SK-N-SH (cell line): ENCODE measurements at regions not wholly inside any gene's neighbourhood (a gene's known extent, or its start where the extent isn't known, plus 50 kb on each side); places are given as distances from the start of the nearest gene placed in this dataset.
"Not testable (repeated sequence)": the region's sequence is repeated elsewhere in the genome, so short reads cannot be mapped to it uniquely, and the experiment has no call there.

Experiments
- CTCF ChIA-PET: fragments of 300-600, 350-600 bp; formaldehyde crosslinking; extraction: SDS; loops from one replicate; lab custom pipeline; 2021; lab: Yijun Ruan, JAX
- POLR2A ChIA-PET: fragments of 350-600 bp; sonication (Branson Sonifier 250); formaldehyde crosslinking; extraction: SDS; loops from one replicate; lab custom pipeline; 2020; ENCODE audit warnings: antibody characterized with exemption, inconsistent platforms; lab: Yijun Ruan, JAX
- DNase-seq: peaks from one replicate; pipeline ENCODE4 v3.0.0; 2012
- H2AFZ ChIP-seq: fragments of 200-600 bp; sonication (generic); 2 replicates; pipeline ENCODE4 v1.8.1; 2016; ENCODE audit warnings: antibody characterized with exemption, mild to moderate bottlenecking, low read depth
- H3F3A ChIP-seq: fragments of 200-600 bp; sonication (generic); replicated peaks from 2 replicates; pipeline ENCODE3; 2016; ENCODE audit warnings: antibody characterized with exemption, mild to moderate bottlenecking; ENCODE audit not compliant: insufficient read depth
- H3K27ac ChIP-seq, 2 experiments: fragments of 200-500 bp in 1 of 2; fragments of 200-600 bp in 1 of 2; sonication (Bioruptor generic) in 1 of 2; sonication (generic), shearing (Covaris generic) in 1 of 2; 2 replicates each; pipeline versions ENCODE4 v1.5.1 to v1.6.1; 2014 to 2016; ENCODE audit warnings: low read depth in 2 of 2, inconsistent platforms in 1 of 2, low read length in 1 of 2, mild to moderate bottlenecking in 1 of 2, mixed read lengths in 1 of 2
- H3K27me3 ChIP-seq: fragments of 200-600 bp; sonication (generic), shearing (Covaris generic); 2 replicates; pipeline ENCODE4 v1.6.1; 2016; ENCODE audit warnings: mixed run types; ENCODE audit not compliant: insufficient read depth
- H3K36me3 ChIP-seq, 2 experiments: fragments of 200-500 bp in 1 of 2; fragments of 200-600 bp in 1 of 2; sonication (Bioruptor generic) in 1 of 2; sonication (generic) in 1 of 2; replicated peaks in 1 of 2; 2 replicates each; pipeline versions ENCODE3 to v1.5.1; 2014 to 2016; ENCODE audit warnings: low read length in 1 of 2, mild to moderate bottlenecking in 1 of 2; ENCODE audit not compliant: insufficient read depth in 2 of 2, control insufficient read depth in 1 of 2
- H3K4me1 ChIP-seq, 2 experiments: fragments of 200-500 bp in 1 of 2; fragments of 200-600 bp in 1 of 2; sonication (Bioruptor generic) in 1 of 2; sonication (generic), shearing (Covaris generic) in 1 of 2; 2 replicates each; pipeline versions ENCODE4 v1.5.1 to v1.6.1; 2014 to 2016; ENCODE audit warnings: low read depth in 1 of 2, low read length in 1 of 2, mixed run types in 1 of 2; ENCODE audit not compliant: insufficient read depth in 2 of 2, control insufficient read depth in 1 of 2
- H3K4me2 ChIP-seq: fragments of 200-600 bp; sonication (generic), shearing (Covaris generic); 2 replicates; pipeline ENCODE4 v1.6.1; 2017; ENCODE audit warnings: mixed run types
- H3K4me3 ChIP-seq, 2 experiments: fragments of 200-500 bp in 1 of 2; fragments of 200-600 bp in 1 of 2; sonication (Bioruptor generic) in 1 of 2; sonication (generic), shearing (Covaris generic) in 1 of 2; 2 replicates each; pipeline versions ENCODE4 v1.5.1 to v1.8.1; 2014 to 2016; ENCODE audit warnings: low read depth in 2 of 2, inconsistent platforms in 1 of 2, low read length in 1 of 2, mild to moderate bottlenecking in 1 of 2, mixed read lengths in 1 of 2, moderate library complexity in 1 of 2
- H3K79me2 ChIP-seq: fragments of 200-600 bp; sonication (generic); 2 replicates; pipeline ENCODE4 v1.8.1; 2017; ENCODE audit warnings: mild to moderate bottlenecking; ENCODE audit not compliant: insufficient read depth
- H3K9ac ChIP-seq: fragments of 200-600 bp; sonication (generic); 2 replicates; pipeline ENCODE4 v1.6.1; 2017; ENCODE audit warnings: mixed run types
- H3K9me2 ChIP-seq: fragments of 200-600 bp; sonication (generic); 2 replicates; pipeline ENCODE4 v1.6.1; 2017; ENCODE audit warnings: mixed run types
- H3K9me3 ChIP-seq: fragments of 200-600 bp; sonication (generic); 2 replicates; pipeline ENCODE4 v1.6.1; 2017; ENCODE audit warnings: mixed run types, mild to moderate bottlenecking, moderate library complexity
- H4K20me1 ChIP-seq: fragments of 200-600 bp; sonication (generic); 2 replicates; pipeline ENCODE4 v1.6.1; 2017; ENCODE audit warnings: mild to moderate bottlenecking, mixed run types; ENCODE audit not compliant: insufficient read depth
- CHD2 ChIP-seq: fragments of 150-350 bp; IDR thresholded peaks from 2 replicates; pipeline ENCODE4 v1.6.1; 2018; ENCODE audit warnings: low read length; ENCODE audit not compliant: partially characterized antibody
- CTCF ChIP-seq: fragments of 200-600 bp; sonication (generic); IDR thresholded peaks from 2 replicates; pipeline ENCODE4 v1.6.1; 2017; ENCODE audit warnings: antibody characterized with exemption, mild to moderate bottlenecking, moderate library complexity
- EP300 ChIP-seq, 2 experiments: IDR thresholded peaks; 2 replicates each; pipeline versions ENCODE4 v1.4.0 to v1.6.1; 2012; ENCODE audit warnings: borderline replicate concordance in 1 of 2, low read depth in 1 of 2, low read length in 1 of 2
- FOSL2 ChIP-seq: IDR thresholded peaks from 2 replicates; pipeline ENCODE4 v1.4.0; 2012; ENCODE audit warnings: low read depth, mild to moderate bottlenecking, moderate library complexity, borderline replicate concordance
- FOXJ3 ChIP-seq: sonication (generic); formaldehyde crosslinking; IDR thresholded peaks from 2 replicates; pipeline ENCODE4 v1.5.1; 2020; ENCODE audit warnings: mild to moderate bottlenecking, missing genetic modification reagents
- FOXM1 ChIP-seq: IDR thresholded peaks from 2 replicates; pipeline ENCODE4 v1.4.0; 2012; ENCODE audit warnings: low read depth, mild to moderate bottlenecking
- MEF2A ChIP-seq: IDR thresholded peaks from 2 replicates; pipeline ENCODE4 v1.4.0; 2012; ENCODE audit warnings: low read depth, borderline replicate concordance
- NRF1 ChIP-seq: IDR thresholded peaks from 2 replicates; pipeline ENCODE4 v1.6.1; 2012; ENCODE audit warnings: low read depth, mild to moderate bottlenecking, low read length
- PBX3 ChIP-seq: IDR thresholded peaks from 2 replicates; pipeline ENCODE4; 2012
- POLR2AphosphoS5 ChIP-seq: IDR thresholded peaks from 2 replicates; pipeline ENCODE4 v1.6.1; 2012; ENCODE audit warnings: low read depth, low read length
- RCOR1 ChIP-seq: fragments of 150-350 bp; IDR thresholded peaks from 2 replicates; pipeline ENCODE4 v1.6.1; 2017; ENCODE audit warnings: antibody characterized with exemption, low read length
- SIN3A ChIP-seq: IDR thresholded peaks from 2 replicates; pipeline ENCODE4 v1.6.1; 2012; ENCODE audit warnings: low read depth, mild to moderate bottlenecking, low read length, moderate library complexity, borderline replicate concordance
- USF2 ChIP-seq: fragments of 150-350 bp; IDR thresholded peaks from 2 replicates; pipeline ENCODE4 v1.6.1; 2017; ENCODE audit warnings: antibody characterized with exemption, low read length, low read depth, borderline replicate concordance
- YY1 ChIP-seq: IDR thresholded peaks from 2 replicates; pipeline ENCODE4 v1.4.0; 2012; ENCODE audit warnings: low read depth, mild to moderate bottlenecking
- WGBS: methylation state at CpG from one replicate; pipeline ENCODE4 v1.1.6; 2017; ENCODE audit warnings: low lambda C conversion rate; 5-methylcytosine and 5-hydroxymethylcytosine counted together

- Histone ChIP-seq H3K9me2 (no peaks in the 10 kb centered on the region), H2AFZ (no peak overlapping the region), H3K27ac (no peak overlapping the region), H3K4me2 (no peak overlapping the region), H3K36me3 (no peaks in the 10 kb centered on the region), H3K79me2 (no peaks in the 10 kb centered on the region), H3K27me3 (no peaks in the 10 kb centered on the region), H3F3A (no peaks in the 10 kb centered on the region), H3K9ac (no peak overlapping the region), H3K4me3 (no peak overlapping the region), H4K20me1 (no peaks in the 10 kb centered on the region), H3K9me3 (no peaks in the 10 kb centered on the region), H3K4me1 (no peaks in the 10 kb centered on the region)
- no peak for DNase-seq
- TF ChIP-seq USF2 = no peak
- TF ChIP-seq YY1 = no peak
- TF ChIP-seq CHD2 = no peak
- POLR2A ChIA-PET = no interaction called here
- WGBS = 22% methylated on average over 1 of the region's 1 CpG
- CTCF ChIA-PET = interaction anchor here (1.0 kb wide), 1 partner anchor 19 kb away, joined by 3 read pairs; no protein-coding TSS in a partner anchor
Measured at GRCh38 chr6:51479296-51479695, 608.1 kb downstream of the PKHD1 start.

- H3K36me3 ChIP-seq = no peaks in the 10 kb centered on the region
- H3K4me1 ChIP-seq = no peaks in the 10 kb centered on the region
- no peaks in the 10 kb centered on the region for H3K27me3 ChIP-seq
- WGBS = 67% methylated on average over 1 of the region's 1 CpG
- CTCF ChIA-PET = interaction anchor here (1.0 kb wide), 1 partner anchor 18 kb away, joined by 3 read pairs; no protein-coding TSS in a partner anchor
- H3K79me2 ChIP-seq = no peaks in the 10 kb centered on the region
- H3K9me2 ChIP-seq = no peaks in the 10 kb centered on the region
- H3K27ac ChIP-seq = no peak overlapping the region
- H3K4me2 ChIP-seq = no peak overlapping the region
- H3F3A ChIP-seq = no peaks in the 10 kb centered on the region
- H4K20me1 ChIP-seq = no peaks in the 10 kb centered on the region
- H3K4me3 ChIP-seq = no peak overlapping the region
- H2AFZ ChIP-seq = no peak overlapping the region
- no peaks in the 10 kb centered on the region for H3K9me3 ChIP-seq
- no peak for DNase-seq
- no peak for TF ChIP-seq SIN3A
- TF ChIP-seq FOXJ3 (CRISPR knock-in tag) = no peak
- no peak for TF ChIP-seq EP300 (IDR thresholded peaks at IDR 0.05; ENCODE audit: borderline replicate concordance in 1 of 2, low read depth in 1 of 2, low read length in 1 of 2)
- no peak for TF ChIP-seq PBX3
- TF ChIP-seq CHD2 = no peak
- TF ChIP-seq POLR2AphosphoS5 = no peak
- no peak for TF ChIP-seq USF2
- no peak for TF ChIP-seq CTCF
- TF ChIP-seq YY1 = no peak
- no peak for TF ChIP-seq RCOR1
- no peak for TF ChIP-seq FOSL2
- no peak for TF ChIP-seq FOXM1
- TF ChIP-seq MEF2A = no peak
- no peak for TF ChIP-seq NRF1
- TF ChIP-seq, all 33 proteins: peak for 0
- POLR2A ChIA-PET = no interaction called here
- H3K9ac ChIP-seq = no peak overlapping the region
Measured at GRCh38 chr6:51480040-51480439, 607.4 kb downstream of the PKHD1 start.

GRCh38 chr6:51485869-51486268 lies 601.5 kb downstream of the PKHD1 start:
- H2AFZ ChIP-seq, H3K4me1 ChIP-seq, H3K9me3 ChIP-seq, POLR2A ChIA-PET, DNase-seq, H3K27ac ChIP-seq, H3K79me2 ChIP-seq, H3F3A ChIP-seq, H3K9me2 ChIP-seq, H3K36me3 ChIP-seq, H4K20me1 ChIP-seq, H3K4me2 ChIP-seq, H3K27me3 ChIP-seq, H3K9ac ChIP-seq, H3K4me3 ChIP-seq: not testable (repeated sequence)
- CTCF ChIA-PET = interaction anchor here (1.2 kb wide), 1 partner anchor 12 kb away, joined by 4 read pairs; no protein-coding TSS in a partner anchor
- WGBS = 41% methylated on average over 9 of the region's 9 CpGs
